ENCODE measurements at regions not wholly inside any gene's neighbourhood (a gene's known extent, or its start where the extent isn't known, plus 50 kb on each side); places are given as distances from the start of the nearest gene placed in this dataset.

GRCh38 chrX:126982158-126982557, 162.6 kb downstream of the PRR32 start:
- TF ChIP-seq SMC3 (IDR thresholded peaks at IDR 0.05; ENCODE audit: low read depth, low read length) (no peak), CTCF (conservative IDR thresholded peaks at IDR 0.05; ENCODE audit: low read depth, low read length) (no peak), NFE2L2 (IDR thresholded peaks at IDR 0.05; ENCODE audit: low read depth, low read length) (no peak), RFX5 (IDR thresholded peaks at IDR 0.05; ENCODE audit: low read depth, low read length) (no peak), CEBPB (IDR thresholded peaks at IDR 0.05; ENCODE audit: low read depth, low read length) (no peak), CHD1 (IDR thresholded peaks at IDR 0.05; ENCODE audit: low read depth, low read length) (no peak), USF2 (IDR thresholded peaks at IDR 0.05; ENCODE audit: low read depth, low read length) (no peak), RCOR1 (IDR thresholded peaks at IDR 0.05; ENCODE audit: insufficient replicate concordance, low read length) (no peak), POLR2A (IDR thresholded peaks at IDR 0.05; ENCODE audit: low read depth, low read length) (no peak), BHLHE40 (IDR thresholded peaks at IDR 0.05; ENCODE audit: low read depth, low read length) (no peak), FOS (IDR thresholded peaks at IDR 0.05; ENCODE audit: low read depth, low read length) (no peak), MXI1 (IDR thresholded peaks at IDR 0.05; ENCODE audit: borderline replicate concordance, low read depth, low read length) (no peak), MAFK (IDR thresholded peaks at IDR 0.05; ENCODE audit: low read depth, low read length) (no peak), MAZ (IDR thresholded peaks at IDR 0.05; ENCODE audit: borderline replicate concordance, low read depth, low read length) (no peak), RAD21 (IDR thresholded peaks at IDR 0.05; ENCODE audit: low read length) (no peak)
- in situ Hi-C loops (cut with MboI; ENCODE audit: low sequenced_read_pairs), result no loop called here
- no CpG with 5 or more reads among the region's 3 CpGs for WGBS, 2 experiments (ENCODE audit: extremely low coverage in 2 of 2, insufficient read length in 1 of 2)

More at GRCh38 chrX:126982158-126982557, 162.6 kb downstream of the PRR32 start:
- intact Hi-C loops (cut with micrococcal nuclease) (no loop called here), dilution Hi-C loops (cut with HindIII; ENCODE audit: low sequenced_read_pairs, unreplicated experiment) (no loop called here)
- Histone ChIP-seq H2BK20ac (ENCODE audit: low read depth, low read length) (no peak overlapping the region), H4K8ac (ENCODE audit: low read depth in 2 of 2, low read length in 2 of 2) (no peak overlapping the region), H3K4me2 (ENCODE audit: low read depth, low read length) (no peak overlapping the region), H2BK15ac (ENCODE audit: low read depth, low read length) (no peak overlapping the region), H2AK5ac (ENCODE audit: low read depth, low read length) (no peak overlapping the region), H3K4ac (ENCODE audit: low read depth, low read length) (no peak overlapping the region), H4K91ac (ENCODE audit: insufficient read depth, low read depth, low read length) (no peak overlapping the region), H3K56ac (ENCODE audit: extremely low read depth, insufficient read depth, low read length) (no peak overlapping the region), H3K36me3 (ENCODE audit: control insufficient read depth, insufficient read depth, low read length) (no peaks in the 10 kb centered on the region), H2AK9ac (replicated peaks; ENCODE audit: low read depth, low read length, poor library complexity) (no peak overlapping the region), H3K79me1 (ENCODE audit: low read depth in 1 of 2, low read length in 2 of 2) (no peaks in the 10 kb centered on the region), H3K9me1 (ENCODE audit: insufficient read depth, low read length) (no peaks in the 10 kb centered on the region), H2BK5ac (ENCODE audit: low read depth, low read length, poor library complexity, severe bottlenecking) (no peak overlapping the region), H3K27ac (ENCODE audit: insufficient read depth, low read length) (no peak overlapping the region), H3K27me3 (ENCODE audit: control insufficient read depth, insufficient read depth, low read length) (no peaks in the 10 kb centered on the region), H3K23ac (ENCODE audit: low read depth, low read length) (no peak overlapping the region), H3K18ac (ENCODE audit: low read depth, low read length) (no peak overlapping the region), H3K9ac (ENCODE audit: low read depth, low read length) (no peak overlapping the region), H3K4me1 (ENCODE audit: control insufficient read depth, insufficient read depth, low read length) (no peaks in the 10 kb centered on the region), H3K9me3 (ENCODE audit: control insufficient read depth, insufficient read depth, low read length) (no peaks in the 10 kb centered on the region), H2BK120ac (ENCODE audit: low read depth, low read length) (no peak overlapping the region), H3K14ac (replicated peaks; ENCODE audit: low read depth, low read length) (no peak overlapping the region), H4K20me1 (ENCODE audit: insufficient read depth, low read length) (no peaks in the 10 kb centered on the region), H3K4me3 (ENCODE audit: insufficient read depth, low read depth, low read length) (no peak overlapping the region), H4K5ac (ENCODE audit: low read depth, low read length) (no peak overlapping the region), H2AFZ (replicated peaks; ENCODE audit: low read length, poor library complexity) (no peak overlapping the region)
- DNase-seq (no peak), ATAC-seq (ENCODE audit: low read depth) (no peak)
- no TSS peak for BruUV-seq (replicated peaks)
- ChIA-PET POLR2A (ENCODE audit: unreplicated experiment) (no interaction called here), CTCF (no interaction called here)
